ENCODE measurements at regions not wholly inside any gene's neighbourhood (a gene's known extent, or its start where the extent isn't known, plus 50 kb on each side); places are given as distances from the start of the nearest gene placed in this dataset.
"Not testable (repeated sequence)": the region's sequence is repeated elsewhere in the genome, so short reads cannot be mapped to it uniquely, and the experiment has no call there.

DNA sequence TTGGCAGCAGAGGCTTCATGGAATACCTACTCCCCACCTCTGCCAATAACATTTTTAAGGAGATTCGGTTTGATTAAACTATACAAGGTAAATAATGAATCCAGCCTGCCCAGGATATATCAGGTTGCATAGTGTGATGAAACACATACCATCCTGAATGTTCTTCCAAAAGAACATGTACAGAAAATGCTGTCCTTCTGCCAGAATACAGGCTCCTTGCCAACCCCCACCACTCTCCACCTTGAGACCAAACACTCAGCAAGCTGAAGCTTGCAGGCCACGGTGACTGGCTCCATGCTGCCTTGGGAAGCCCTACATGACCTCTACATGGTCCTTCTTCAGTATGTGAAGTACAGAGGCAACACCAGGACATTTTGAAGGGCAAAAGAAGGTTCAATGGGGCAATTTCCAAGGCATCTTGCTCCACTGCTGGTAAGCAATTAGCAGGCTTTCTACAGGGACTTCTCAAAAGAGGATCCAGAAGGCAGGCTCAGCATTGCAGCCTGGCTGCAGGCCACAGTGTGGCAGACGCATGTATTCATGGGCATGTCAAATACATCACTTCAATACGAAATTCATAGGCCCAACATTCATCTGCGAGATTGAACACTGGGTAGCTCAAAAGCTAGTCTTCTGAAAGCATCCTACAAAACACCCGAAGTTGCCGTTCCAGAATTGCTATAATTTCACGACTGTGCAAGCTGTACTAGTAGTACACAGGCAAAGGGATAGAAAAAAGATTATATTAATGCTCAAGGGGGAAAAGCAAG, 62.4 kb upstream of the SERP2 start:
- no peak for FAIRE-seq

DNA sequence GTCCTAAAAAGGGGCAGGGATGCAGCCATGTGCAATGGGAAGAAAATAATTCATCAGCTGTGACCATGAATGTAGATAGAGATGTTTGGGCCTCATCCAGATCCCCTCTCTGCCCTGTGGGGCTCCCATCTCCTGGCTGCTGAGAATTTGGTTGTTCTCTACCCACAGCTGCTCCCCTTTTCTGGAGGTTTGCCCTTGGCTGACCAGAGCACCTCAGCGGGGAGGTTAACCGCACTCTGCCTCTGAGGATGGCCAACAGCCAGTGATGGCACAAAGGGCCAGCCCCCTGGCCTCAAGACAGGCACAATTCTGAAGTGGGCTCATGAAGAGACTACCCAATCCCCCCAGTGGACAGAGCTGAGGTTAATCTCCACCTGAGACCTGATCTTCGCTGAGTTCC, 61.5 kb upstream of the SERP2 start:
- no peak for FAIRE-seq

DNA sequence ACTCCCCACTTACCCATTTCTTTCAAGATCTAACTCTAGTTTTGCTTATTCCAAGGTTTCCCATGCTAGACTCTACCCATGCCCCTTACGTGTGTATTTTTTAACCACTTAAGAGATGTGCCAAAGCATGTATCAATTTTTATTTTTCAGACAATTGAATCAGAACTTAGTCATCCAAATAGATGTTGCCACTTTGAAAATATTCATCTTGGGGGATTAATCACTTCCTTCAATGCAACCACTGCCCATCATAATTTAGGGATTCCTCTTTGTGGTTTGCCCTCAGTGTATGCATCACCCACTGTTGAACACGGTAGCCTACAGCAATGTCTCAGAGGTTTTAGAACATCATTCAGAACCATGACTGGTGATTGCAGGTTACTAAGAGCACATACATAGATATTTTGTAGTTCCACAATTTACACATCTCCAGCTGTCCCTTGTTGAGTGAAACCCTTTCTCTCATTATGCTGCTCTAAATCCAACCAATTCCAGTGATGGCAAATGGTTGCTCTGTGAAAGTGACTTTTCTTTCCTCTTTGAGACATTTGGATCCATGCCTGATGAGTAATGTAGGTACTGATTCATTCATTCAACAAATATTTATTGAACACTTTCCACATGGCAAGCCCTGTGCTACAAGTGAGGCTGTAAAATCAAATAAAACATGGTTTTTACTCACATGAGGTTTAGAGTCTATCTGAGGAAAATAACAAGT, 60.6 kb upstream of the SERP2 start:
- FAIRE-seq: no peak

DNA sequence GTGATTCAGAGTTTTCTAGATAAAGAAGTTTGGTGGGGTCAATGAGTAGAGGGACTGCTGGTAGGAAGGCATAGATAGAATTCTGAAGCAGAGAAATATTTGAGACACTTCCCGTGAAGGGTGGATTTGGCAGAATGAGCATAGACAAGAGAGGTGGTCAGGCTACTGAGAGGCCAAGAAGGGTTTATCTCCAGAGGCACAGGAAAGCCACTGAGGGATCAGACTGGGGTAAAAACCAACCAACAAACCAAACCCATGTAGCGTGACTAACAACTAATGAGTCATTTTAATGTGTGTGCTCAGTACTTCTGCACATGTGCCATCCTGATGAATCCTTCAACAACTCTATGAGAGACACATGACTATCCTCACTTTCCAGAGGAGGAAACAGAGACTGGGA, 60.0 kb upstream of the SERP2 start:
- FAIRE-seq: no peak

DNA sequence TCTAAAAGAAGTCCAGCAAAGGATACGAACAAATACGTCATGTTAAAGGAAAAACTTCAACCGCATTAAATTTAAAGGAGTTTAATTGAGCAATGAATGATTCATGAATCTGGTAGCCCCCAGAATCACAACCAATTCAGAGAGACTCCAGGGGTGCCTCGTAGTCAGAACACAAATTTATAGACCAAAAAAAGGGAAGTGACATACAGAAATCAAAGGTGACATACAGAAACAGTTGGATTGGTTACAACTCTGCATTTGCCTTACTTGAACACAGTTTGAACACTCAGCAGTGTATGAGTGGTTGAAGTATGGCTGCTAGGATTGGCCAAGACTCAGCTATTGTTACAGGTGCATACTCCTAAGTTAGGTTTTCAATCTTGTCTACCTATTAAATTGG, 59.5 kb upstream of the SERP2 start:
- not testable (repeated sequence) for FAIRE-seq

DNA sequence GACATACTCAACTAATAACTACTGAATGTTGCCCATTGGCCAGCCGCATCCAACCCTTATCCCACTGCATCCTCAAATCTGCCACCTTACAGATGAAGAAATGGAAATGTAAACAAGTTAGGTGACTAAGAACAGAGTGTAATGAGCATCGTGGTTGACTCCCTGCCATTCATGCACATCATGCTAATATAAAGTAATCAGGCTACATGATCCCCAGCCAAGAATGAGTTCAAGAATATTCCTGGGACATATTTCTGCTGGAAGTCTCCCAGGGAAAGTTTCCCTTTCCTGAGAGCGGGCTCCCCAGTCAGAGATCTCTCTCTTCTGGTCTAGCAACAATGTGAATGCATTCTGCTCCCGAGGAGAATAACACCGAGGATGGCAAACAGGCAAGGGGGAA, 55.9 kb upstream of the SERP2 start:
- no peak for FAIRE-seq

DNA sequence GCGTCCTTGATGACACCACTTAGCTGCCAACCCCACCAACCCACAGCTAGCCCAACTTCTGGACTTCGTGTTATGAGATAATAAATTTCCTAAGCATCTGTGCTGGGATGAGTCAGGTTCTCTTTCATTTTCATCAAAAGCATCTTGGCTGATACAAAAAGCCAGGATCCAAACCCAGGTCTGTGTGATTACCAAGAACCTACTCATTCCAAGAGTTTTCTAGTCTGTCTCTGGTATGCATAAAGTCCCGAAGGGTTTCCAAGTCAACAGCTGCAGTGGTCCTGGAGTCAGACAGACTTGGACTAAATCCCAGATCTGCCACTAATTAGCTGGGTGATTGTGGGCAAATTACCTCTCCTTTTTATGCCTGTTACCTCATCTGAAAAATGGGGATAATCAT, 55.5 kb upstream of the SERP2 start:
- no peak for FAIRE-seq

DNA sequence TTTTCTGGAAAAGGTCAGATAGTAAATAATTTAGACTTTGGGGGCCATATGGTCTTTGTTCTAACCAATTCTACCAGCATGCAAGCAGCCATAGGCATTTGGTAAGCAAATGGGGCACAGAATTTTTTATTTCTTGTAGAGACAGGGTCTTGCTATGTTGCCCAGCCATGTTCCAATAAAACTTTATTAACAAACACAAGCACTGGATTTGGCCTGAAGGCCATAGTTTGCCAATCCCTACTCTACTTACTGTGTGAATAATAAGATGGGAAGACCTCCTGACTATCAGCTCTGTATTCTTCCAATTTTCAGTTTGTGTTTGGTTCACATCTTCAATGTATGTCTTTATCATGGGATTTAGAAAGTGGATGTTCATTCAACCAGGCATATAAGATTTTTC, 53.0 kb upstream of the SERP2 start:
- FAIRE-seq: no peak

DNA sequence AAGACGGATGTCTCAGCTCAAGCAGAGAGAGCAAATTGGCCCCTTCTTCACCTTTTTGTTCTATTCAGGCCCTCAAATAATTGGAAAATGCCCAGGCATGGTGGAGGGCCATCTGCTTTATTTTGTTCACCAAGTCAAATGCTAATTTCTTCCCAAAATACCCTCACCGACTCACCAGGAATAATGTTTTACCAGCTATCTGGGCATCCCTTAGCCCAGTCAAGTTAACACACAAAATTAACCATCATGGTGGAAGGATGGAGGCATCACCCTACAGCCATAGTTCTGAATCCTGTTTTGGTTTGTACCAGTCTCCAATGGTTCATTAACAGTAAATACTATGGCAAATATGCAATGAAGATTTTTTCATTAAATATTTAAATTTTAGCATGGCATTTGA, 51.7 kb upstream of the SERP2 start:
- no peak for FAIRE-seq

DNA sequence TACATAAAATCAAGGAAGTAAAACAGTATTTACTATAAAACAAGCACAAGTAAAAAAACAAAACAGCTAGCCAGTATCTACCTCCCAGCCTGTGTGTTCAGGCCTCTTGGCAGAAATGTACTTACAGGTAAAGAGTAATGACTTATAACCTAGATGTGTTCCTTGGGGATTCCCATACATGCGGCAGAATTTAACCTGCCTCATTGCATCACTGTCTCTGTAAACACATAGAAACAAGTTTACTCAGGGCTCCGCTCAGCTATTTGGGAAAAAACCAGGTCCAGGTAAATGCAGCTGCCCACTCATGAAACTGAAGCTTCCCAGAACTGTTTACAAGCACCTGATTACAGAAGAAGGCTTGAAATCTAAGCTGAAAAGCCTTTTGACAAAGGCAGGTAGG, 50.7 kb upstream of the SERP2 start:
- FAIRE-seq: no peak

DNA sequence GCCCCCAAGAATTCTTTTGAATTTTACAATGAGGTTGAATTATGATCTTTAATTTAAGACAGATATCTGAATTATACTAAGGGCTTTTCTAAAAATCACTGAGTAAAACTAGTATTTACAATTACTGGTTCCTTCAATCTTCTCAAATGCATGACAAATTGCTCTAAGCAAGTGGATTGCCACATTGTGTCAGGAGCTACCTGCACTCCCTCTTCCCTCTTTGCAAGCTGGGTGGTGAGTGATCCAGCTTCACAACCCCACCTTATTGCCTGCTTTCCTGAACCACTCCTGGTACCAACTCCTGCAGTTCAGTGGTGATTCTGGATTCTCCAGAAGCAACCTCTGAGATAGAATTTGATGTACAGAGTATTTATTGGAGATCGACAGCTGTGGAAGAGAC, 49.9 kb upstream of the SERP2 start:
- FAIRE-seq: no peak
